Posterior vena cava (tissue), 2 donors: ENCODE measurements at regions not wholly inside any gene's neighbourhood (a gene's known extent, or its start where the extent isn't known, plus 50 kb on each side); places are given as distances from the start of the nearest gene placed in this dataset.
"Not testable (repeated sequence)": the region's sequence is repeated elsewhere in the genome, so short reads cannot be mapped to it uniquely, and the experiment has no call there.

Source experiments
- DNase-seq: peaks from one replicate; pipeline ENCODE4 v3.0.0-alpha.2; 2020; ENCODE audit warnings: low spot score
- intact Hi-C, 2 donors: fragments of 100-400 bp; cut with DNase I; formaldehyde crosslinking; loops; one replicate each; pipeline versions ENCODE4 v1.14.1 to v1.14.2; 2022 to 2023
- donor health status: DM: yes; HTN: yes; CAD: no.
- donor health status: DM: yes; HTN: yes; CAD: no.

- no peak for DNase-seq
- intact Hi-C loops, result no loop called here
Observed at GRCh38 chr11:34721646-34722045, 100.8 kb downstream of the EHF start.

DNA sequence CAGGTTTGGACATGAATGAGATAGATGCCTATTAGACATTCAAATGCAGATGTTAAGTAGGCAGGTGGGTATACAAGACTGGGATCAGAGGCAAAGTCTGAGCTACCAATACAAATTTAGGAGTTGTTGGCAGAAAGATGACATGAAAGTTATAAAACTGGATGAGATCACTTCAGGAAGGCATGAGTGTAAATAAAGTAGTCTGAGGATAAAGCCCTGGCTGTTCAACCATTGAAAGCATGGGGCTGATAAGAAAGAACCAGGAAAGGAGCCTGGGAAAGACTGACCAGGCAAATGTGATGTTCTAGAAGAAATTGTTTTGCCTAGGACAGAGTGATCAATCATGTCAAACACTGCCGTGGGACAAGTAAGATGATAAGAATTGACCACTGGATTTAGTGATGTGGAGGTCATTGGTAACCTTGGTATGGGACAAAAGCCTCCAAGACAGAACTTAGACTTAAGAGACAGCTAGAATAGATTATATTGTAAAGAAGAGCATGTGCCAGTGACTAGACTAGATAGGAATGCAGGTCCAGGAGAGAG, 98.5 kb downstream of the EHF start:
- intact Hi-C loops, result no loop called here
- DNase-seq, result no peak

DNA sequence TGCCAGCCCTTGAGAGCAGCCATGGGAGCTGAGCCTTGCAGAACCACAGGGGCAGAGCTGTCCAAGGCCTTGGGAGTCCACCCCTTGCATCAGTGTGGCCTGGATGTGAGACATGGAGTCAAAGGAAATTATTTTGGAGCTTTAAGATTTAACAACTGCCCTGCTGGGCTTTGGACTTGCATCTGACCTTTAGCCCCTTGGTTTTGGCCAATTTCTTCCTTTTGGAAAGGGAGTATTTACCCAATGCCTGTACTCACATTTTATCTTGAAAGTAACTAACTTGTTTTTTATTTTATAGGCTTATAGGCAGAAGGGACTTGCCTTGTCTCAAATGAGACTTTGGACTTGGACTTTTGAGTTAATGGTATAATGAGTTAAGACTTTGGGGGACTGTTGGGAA, 92.7 kb downstream of the EHF start:
- DNase-seq, intact Hi-C loops: not testable (repeated sequence)
